Suppressor macrophage treated with lipopolysaccharide for 4 hours (primary cell): ENCODE measurements at regions not wholly inside any gene's neighbourhood (a gene's known extent, or its start where the extent isn't known, plus 50 kb on each side); places are given as distances from the start of the nearest gene placed in this dataset.
"Not testable (repeated sequence)": the region's sequence is repeated elsewhere in the genome, so short reads cannot be mapped to it uniquely, and the experiment has no call there.

Experiments
- DNase-seq: peaks from one replicate; pipeline ENCODE4 v3.0.0-alpha.2; 2020

GRCh38 chr20:8994045-8994444, 74.8 kb upstream of the PLCB4 start:
- DNase-seq: no peak

GRCh38 chr20:8995761-8996160, 73.1 kb upstream of the PLCB4 start:
- DNase-seq: no peak

GRCh38 chr20:8996817-8997512, 71.9 kb upstream of the PLCB4 start:
- no peak for DNase-seq

GRCh38 chr20:8997701-8998117, 71.2 kb upstream of the PLCB4 start:
- no peak for DNase-seq

- DNase-seq: no peak
These were observed 57.8 kb upstream of the PLCB4 start for GRCh38 chr20:9011121-9011520.

- not testable (repeated sequence) for DNase-seq
These were observed 53.5 kb upstream of the PLCB4 start for GRCh38 chr20:9015232-9015983.

GRCh38 chr20:9015984-9016324, 52.9 kb upstream of the PLCB4 start:
- DNase-seq: peak; percentile 3

GRCh38 chr20:9018346-9018745, 50.5 kb upstream of the PLCB4 start:
- no peak for DNase-seq
